ENCODE measurements at regions not wholly inside any gene's neighbourhood (a gene's known extent, or its start where the extent isn't known, plus 50 kb on each side); places are given as distances from the start of the nearest gene placed in this dataset.

GRCh38 chr4:60201052-60201673, 999.0 kb upstream of the ADGRL3 start:
- Histone ChIP-seq H3K36me3 (ENCODE audit: control insufficient read depth in 2 of 4, insufficient read depth in 4 of 4, low read length in 3 of 4) (no peaks in the 10 kb centered on the region), H2BK15ac (ENCODE audit: low read length) (no peak overlapping the region), H3K4me2 (ENCODE audit: insufficient read depth in 1 of 2, low read depth in 2 of 2, low read length in 2 of 2) (no peak overlapping the region), H2BK20ac (ENCODE audit: low read length) (no peak overlapping the region), H4K91ac (replicated peaks; ENCODE audit: insufficient read length, low read length) (no peak overlapping the region), H3K4ac (replicated peaks; ENCODE audit: insufficient read length, low read depth, low read length) (no peak overlapping the region), H3K79me1 (ENCODE audit: low read depth, low read length) (no peaks in the 10 kb centered on the region), H4K8ac (ENCODE audit: extremely low read depth, insufficient read depth, low read length) (no peak overlapping the region), H3K9me3 (ENCODE audit: insufficient read depth in 2 of 2, low read depth in 1 of 2, low read length in 1 of 2) (no peaks in the 10 kb centered on the region), H2AK5ac (ENCODE audit: low read depth, low read length) (no peak overlapping the region), H3K4me1 (replicated peaks in 1 of 4; ENCODE audit: control insufficient read depth in 3 of 4, insufficient read depth in 4 of 4, low read length in 3 of 4) (no peaks in the 10 kb centered on the region), H3K27ac (ENCODE audit: low read depth, low read length) (no peak overlapping the region), H3K4me3 (ENCODE audit: extremely low read depth in 1 of 4, insufficient read depth in 2 of 4, low read depth in 3 of 4, low read length in 4 of 4) (no peak overlapping the region), H3K23ac (ENCODE audit: insufficient read length) (no peak overlapping the region), H3K79me2 (ENCODE audit: control insufficient read depth in 1 of 2, insufficient read depth in 2 of 2, low read length in 2 of 2) (no peaks in the 10 kb centered on the region), H2BK5ac (ENCODE audit: low read depth, low read length) (no peak overlapping the region), H4K20me1 (replicated peaks in 1 of 2; ENCODE audit: control insufficient read depth in 1 of 2, insufficient read depth in 2 of 2, low read length in 2 of 2) (no peaks in the 10 kb centered on the region), H2AFZ (ENCODE audit: low read length) (no peak overlapping the region), H3K9ac (replicated peaks in 1 of 4; ENCODE audit: extremely low read depth in 1 of 4, low read depth in 3 of 4, low read length in 3 of 4) (no peak overlapping the region), H3K14ac (ENCODE audit: insufficient read length) (no peak overlapping the region), H2BK120ac (replicated peaks; ENCODE audit: low read depth, low read length) (no peak overlapping the region), H2BK12ac (ENCODE audit: low read depth, low read length) (no peak overlapping the region), H3K23me2 (ENCODE audit: low read depth, low read length) (no peaks in the 10 kb centered on the region), H3K56ac (replicated peaks; ENCODE audit: insufficient read length, low read depth, low read length) (no peak overlapping the region), H3K18ac (ENCODE audit: extremely low read depth, low read length) (no peak overlapping the region), H3K27me3 (replicated peaks in 1 of 4; ENCODE audit: control insufficient read depth in 3 of 4, extremely low read depth in 1 of 4, insufficient read depth in 3 of 4, low read length in 3 of 4) (no peaks in the 10 kb centered on the region), H4K5ac (ENCODE audit: insufficient read length, low read depth, low read length) (no peak overlapping the region)
- 32% methylated on average over 3 of the region's 3 CpGs; no CpG with 5 or more reads in 1 of the 2 experiments for WGBS, 2 experiments (ENCODE audit: extremely low coverage in 1 of 2, insufficient coverage in 1 of 2, insufficient read length in 1 of 2, insufficient replicate concordance in 2 of 2, low coverage in 1 of 2, low lambda C conversion rate in 2 of 2, missing lambda C conversion rate in 1 of 2)
- TF ChIP-seq CTCF (IDR thresholded peaks at IDR 0.05; ENCODE audit: control extremely low read depth in 1 of 3, insufficient read depth in 1 of 3, low read depth in 1 of 3, low read length in 3 of 3) (peak in 2 of 3 experiments; percentile 53 to 77; a peak in 2 of 4 replicates), TAF1 (IDR thresholded peaks at IDR 0.05; ENCODE audit: low read depth, low read length) (no peak), RAD21 (IDR thresholded peaks at IDR 0.05 in 1 of 2, conservative IDR thresholded peaks at IDR 0.05 in 1 of 2; ENCODE audit: low read depth in 2 of 2, low read length in 2 of 2) (peak; percentile 84 to 86)
- ChIA-PET POLR2A (ENCODE audit: partially characterized antibody) (no interaction called here), CTCF (ENCODE audit: partially characterized antibody) (interaction anchor here (0.6 to 1.3 kb wide), 7 partner anchors 10 to 952 kb away, joined by 3 to 4 read pairs (median 3); no protein-coding TSS in a partner anchor)
- DNase-seq (ENCODE audit: low read depth in 1 of 2, low spot score in 2 of 2): peak; percentile 17 to 77
- FAIRE-seq: peak; percentile 63
